Pancreas (tissue), 10 donors: ENCODE measurements at regions not wholly inside any gene's neighbourhood (a gene's known extent, or its start where the extent isn't known, plus 50 kb on each side); places are given as distances from the start of the nearest gene placed in this dataset.
"Not testable (repeated sequence)": the region's sequence is repeated elsewhere in the genome, so short reads cannot be mapped to it uniquely, and the experiment has no call there.

Experiments used
- ATAC-seq, 4 donors: fragments of 200-7000 bp; cut with Tn5 transposase; one replicate each; pipeline versions ENCODE4 v1.8.0 to v1.9.1; 2020; ENCODE audit warnings: mild to moderate bottlenecking in 4 of 4, moderate library complexity in 4 of 4
- DNase-seq, 6 donors: peaks; one replicate each; pipeline ENCODE4 v3.0.0-alpha.2; 2020
- FAIRE-seq: peaks from 2 replicates; lab custom pipeline; 2012; peaks lifted over from hg19 to GRCh38; lab: Jason Lieb, UNC
- H3K27ac ChIP-seq, 4 donors: fragments of 200-600 bp; sonication (generic); 1 replicate in 3 of 4; 2 replicates in 1 of 4; pipeline versions ENCODE4 v1.5.0 to v1.8.0; 2020
- H3K27me3 ChIP-seq, 4 donors: fragments of 200-600 bp; one replicate each; pipeline ENCODE4 v1.8.0; 2021
- H3K36me3 ChIP-seq, 3 donors: fragments of 200-600 bp; sonication (generic) in 1 of 3; one replicate each; pipeline versions ENCODE4 v1.5.0 to v1.8.0; 2020 to 2021
- H3K4me1 ChIP-seq, 3 donors: fragments of 200-600 bp; one replicate each; pipeline ENCODE4 v1.8.0; 2021
- H3K4me3 ChIP-seq, 4 donors: fragments of 200-600 bp; sonication (generic) in 2 of 4; one replicate each; pipeline versions ENCODE4 v1.5.0 to v1.8.0; 2020 to 2021
- H3K9me3 ChIP-seq, 4 donors: fragments of 200-600 bp; one replicate each; pipeline ENCODE4 v1.8.0; 2021
- WGBS, 2 donors: extraction: QIAGEN DNeasy Blood & Tissue Kit; methylation state at CpG; one replicate each; pipeline ENCODE4 v1.1.7; 2013; 5-methylcytosine and 5-hydroxymethylcytosine counted together
- intact Hi-C, 3 donors: fragments of 100-400 bp; cut with DNase I; formaldehyde crosslinking; loops; one replicate each; pipeline versions ENCODE4 v1.11.1 to v1.14.2; 2022
- TF ChIP-seq, protein P1 (sequence below), 4 donors: fragments of 200-600 bp; sonication (generic) in 3 of 4; IDR thresholded peaks; one replicate each; pipeline versions ENCODE4 v1.5.0 to v1.8.0; 2021; ENCODE audit warnings: antibody characterized with exemption in 4 of 4
- donor health status: healthy with polysubstance abuse.
- donor health status: DM: no; HTN: no; CAD: no; lungs with moderate emphysema.
- donor health status: DM: no; HTN: no; CAD: no.
- donor health status: control.
- donor health status: control.
- donor health status: Bipolar disorder and iron deficiency.
- donor health status: DM: yes; HTN: yes; CAD: no.
- donor health status: DM: no; HTN: no; CAD: no.
- donor health status: DM: no; HTN: no; CAD: no.
- donor health status: DM: yes; HTN: yes; CAD: no.

GRCh38 chr15:57892181-57892580 is 173.3 kb downstream of the ALDH1A2 start:
- intact Hi-C loops, result no loop called here
- DNase-seq (no peak), ATAC-seq (no peak), FAIRE-seq (no peak)
- 86 to 96% methylated on average over 1 of the region's 1 CpG for WGBS, 2 donors
- Histone ChIP-seq H3K27me3 (no peaks in the 10 kb centered on the region), H3K9me3 (no peaks in the 10 kb centered on the region), H3K4me1 (no peaks in the 10 kb centered on the region), H3K36me3 (no peaks in the 10 kb centered on the region), H3K4me3 (no peak overlapping the region), H3K27ac (no peak overlapping the region)
- TF ChIP-seq, protein P1, sequence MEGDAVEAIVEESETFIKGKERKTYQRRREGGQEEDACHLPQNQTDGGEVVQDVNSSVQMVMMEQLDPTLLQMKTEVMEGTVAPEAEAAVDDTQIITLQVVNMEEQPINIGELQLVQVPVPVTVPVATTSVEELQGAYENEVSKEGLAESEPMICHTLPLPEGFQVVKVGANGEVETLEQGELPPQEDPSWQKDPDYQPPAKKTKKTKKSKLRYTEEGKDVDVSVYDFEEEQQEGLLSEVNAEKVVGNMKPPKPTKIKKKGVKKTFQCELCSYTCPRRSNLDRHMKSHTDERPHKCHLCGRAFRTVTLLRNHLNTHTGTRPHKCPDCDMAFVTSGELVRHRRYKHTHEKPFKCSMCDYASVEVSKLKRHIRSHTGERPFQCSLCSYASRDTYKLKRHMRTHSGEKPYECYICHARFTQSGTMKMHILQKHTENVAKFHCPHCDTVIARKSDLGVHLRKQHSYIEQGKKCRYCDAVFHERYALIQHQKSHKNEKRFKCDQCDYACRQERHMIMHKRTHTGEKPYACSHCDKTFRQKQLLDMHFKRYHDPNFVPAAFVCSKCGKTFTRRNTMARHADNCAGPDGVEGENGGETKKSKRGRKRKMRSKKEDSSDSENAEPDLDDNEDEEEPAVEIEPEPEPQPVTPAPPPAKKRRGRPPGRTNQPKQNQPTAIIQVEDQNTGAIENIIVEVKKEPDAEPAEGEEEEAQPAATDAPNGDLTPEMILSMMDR (IDR thresholded peaks at IDR 0.05), result no peak

DNA sequence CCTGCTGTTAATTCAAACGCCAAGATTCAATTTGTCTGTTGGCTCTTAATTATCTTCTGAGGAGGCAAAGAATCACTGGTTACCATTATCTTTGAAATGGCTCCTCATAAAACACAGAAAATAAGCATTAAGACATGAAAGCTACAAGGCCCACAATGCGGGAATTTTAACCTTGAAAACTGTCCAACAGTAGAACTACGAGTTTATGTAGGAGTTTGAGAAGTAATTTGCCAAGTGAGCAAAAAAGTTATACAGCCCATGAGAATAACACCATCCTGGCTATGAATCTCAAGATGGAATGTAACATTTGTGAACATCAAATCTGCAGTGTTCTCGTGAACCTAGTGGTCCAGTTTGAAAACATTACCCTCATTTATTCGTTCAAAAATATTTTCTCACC is 172.5 kb downstream of the ALDH1A2 start:
- FAIRE-seq (no peak), ATAC-seq (no peak), DNase-seq (no peak)
- intact Hi-C loops, result no loop called here
- Histone ChIP-seq H3K9me3 (no peaks in the 10 kb centered on the region), H3K36me3 (no peaks in the 10 kb centered on the region), H3K4me1 (no peaks in the 10 kb centered on the region), H3K4me3 (no peak overlapping the region), H3K27me3 (no peaks in the 10 kb centered on the region), H3K27ac (no peak overlapping the region)
- 50 to 52% methylated on average over 5 of the region's 5 CpGs for WGBS, 2 donors
- TF ChIP-seq, protein P1 (IDR thresholded peaks at IDR 0.05), result no peak

DNA sequence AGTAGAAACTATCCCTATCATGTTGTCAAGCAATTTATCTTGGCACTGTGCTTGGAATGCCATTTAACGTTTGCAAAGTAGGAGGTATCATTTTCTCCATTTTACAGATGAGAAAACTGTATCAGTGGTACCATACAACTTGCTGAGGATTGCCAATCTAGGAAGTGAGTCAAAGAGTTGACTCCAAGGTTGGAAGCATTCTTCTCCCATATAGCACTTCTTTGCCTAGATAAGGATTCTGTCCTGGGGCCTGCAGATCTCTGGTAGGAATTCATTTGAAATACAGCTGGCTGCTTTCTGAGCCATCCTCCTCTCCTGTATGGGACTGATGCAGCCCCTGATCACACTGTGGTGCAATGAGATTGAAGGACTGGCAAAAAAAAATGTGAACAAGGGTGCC is 170.2 kb downstream of the ALDH1A2 start:
- DNase-seq (no peak), ATAC-seq (no peak), FAIRE-seq (no peak)
- intact Hi-C loops, result no loop called here
- Histone ChIP-seq H3K4me1 (no peaks in the 10 kb centered on the region), H3K36me3 (no peaks in the 10 kb centered on the region), H3K27me3 (no peaks in the 10 kb centered on the region), H3K27ac (no peak overlapping the region), H3K4me3 (no peak overlapping the region), H3K9me3 (no peaks in the 10 kb centered on the region)
- WGBS, 2 donors, result 29 to 38% methylated on average over 1 of the region's 1 CpG
- TF ChIP-seq, protein P1 (IDR thresholded peaks at IDR 0.05), result no peak

- FAIRE-seq (no peak), DNase-seq (no peak), ATAC-seq (no peak)
- H3K27me3 ChIP-seq, result no peaks in the 10 kb centered on the region
- no peak overlapping the region for H3K27ac ChIP-seq
- intact Hi-C loops, result no loop called here
- no peaks in the 10 kb centered on the region for H3K36me3 ChIP-seq
- TF ChIP-seq, protein P1 (IDR thresholded peaks at IDR 0.05), result no peak
- 79 to 86% methylated on average over 3 to 5 of the region's 5 CpGs for WGBS, 2 donors
- no peaks in the 10 kb centered on the region for H3K9me3 ChIP-seq
- no peak overlapping the region for H3K4me3 ChIP-seq
- H3K4me1 ChIP-seq, result no peaks in the 10 kb centered on the region
These were observed 169.4 kb downstream of the ALDH1A2 start for GRCh38 chr15:57896114-57896513.

- H3K4me3 ChIP-seq, H3K27me3 ChIP-seq, intact Hi-C loops, H3K9me3 ChIP-seq, ATAC-seq, H3K4me1 ChIP-seq, H3K27ac ChIP-seq, FAIRE-seq, H3K36me3 ChIP-seq, DNase-seq: not testable (repeated sequence)
- WGBS, 2 donors, result 86 to 91% methylated on average over 6 of the region's 6 CpGs
These were observed 168.6 kb downstream of the ALDH1A2 start for GRCh38 chr15:57896899-57897298.

GRCh38 chr15:57897870-57898269 is 167.6 kb downstream of the ALDH1A2 start:
- Histone ChIP-seq H3K27ac (no peak overlapping the region), H3K9me3 (no peaks in the 10 kb centered on the region), H3K27me3 (no peaks in the 10 kb centered on the region), H3K4me3 (no peak overlapping the region), H3K4me1 (no peaks in the 10 kb centered on the region), H3K36me3 (no peaks in the 10 kb centered on the region)
- ATAC-seq, result no peak
- WGBS, 2 donors, result 95 to 97% methylated on average over 3 of the region's 3 CpGs
- no peak for FAIRE-seq
- no peak for DNase-seq
- intact Hi-C loops, result no loop called here
- TF ChIP-seq, protein P1 (IDR thresholded peaks at IDR 0.05), result no peak
